Activated T-helper 2 cell treated with anti-CD3 and anti-CD28 coated beads, Interferon-gamma antibody, Interleukin-2, Interleukin-4, amounts not matched to agents 10 μg/mL and 5 μg/mL and 100 μg/mL, durations not matched to agents 14 hours and 24 hours and 36 hours (primary cell): ENCODE measurements at regions not wholly inside any gene's neighbourhood (a gene's known extent, or its start where the extent isn't known, plus 50 kb on each side); places are given as distances from the start of the nearest gene placed in this dataset.
"Not testable (repeated sequence)": the region's sequence is repeated elsewhere in the genome, so short reads cannot be mapped to it uniquely, and the experiment has no call there.

Source experiments
- DNase-seq: peaks from one replicate; pipeline ENCODE4 v3.0.0; 2021; ENCODE audit warnings: low spot score
- H3K27ac Mint-ChIP-seq: one replicate; pipeline ENCODE4 v1.8.0; 2021; ENCODE audit warnings: mixed read lengths
- H3K27me3 Mint-ChIP-seq: one replicate; pipeline ENCODE4 v1.8.0; 2021; ENCODE audit warnings: low read depth, mixed read lengths
- H3K36me3 Mint-ChIP-seq: one replicate; pipeline ENCODE4 v1.8.0; 2021; ENCODE audit warnings: low read depth, mixed read lengths
- H3K4me1 Mint-ChIP-seq: one replicate; pipeline ENCODE4 v1.8.0; 2021; ENCODE audit warnings: low read depth, mixed read lengths
- H3K4me3 Mint-ChIP-seq: one replicate; pipeline ENCODE4 v1.8.0; 2021; ENCODE audit warnings: low read depth, mild to moderate bottlenecking, moderate library complexity, mixed read lengths
- H3K9me3 Mint-ChIP-seq: one replicate; pipeline ENCODE4 v1.8.0; 2021; ENCODE audit warnings: mixed read lengths
- intact Hi-C: fragments of 100-400 bp; cut with micrococcal nuclease; formaldehyde crosslinking; loops from one replicate; pipeline ENCODE4 v1.15.1; 2023

DNA sequence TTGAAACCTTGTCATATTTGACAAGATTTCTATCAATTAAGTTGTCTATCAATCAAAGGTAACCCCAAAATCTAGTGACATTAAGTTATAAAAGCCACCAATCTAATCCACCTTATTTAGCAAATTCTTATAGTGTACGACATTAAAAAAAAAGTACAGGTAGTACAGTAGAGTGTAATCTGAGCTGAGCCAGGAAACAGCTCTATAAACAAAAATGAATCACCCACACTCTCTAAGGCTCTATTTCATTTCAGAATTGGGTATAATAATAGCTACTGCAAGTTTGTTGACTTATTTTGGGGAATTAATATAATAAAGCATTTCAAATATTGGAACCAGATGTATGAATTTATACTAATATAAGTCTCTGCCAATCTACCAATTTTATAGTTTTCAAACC, 342.4 kb upstream of the FLRT2 start:
- no peak for DNase-seq
- Mint-ChIP-seq H3K36me3 (no peaks in the 10 kb centered on the region), H3K9me3 (peaks cover 34% of the 10 kb centered on the region), H3K4me1 (no peaks in the 10 kb centered on the region), H3K27ac (no peak overlapping the region), H3K27me3 (no peaks in the 10 kb centered on the region), H3K4me3 (no peak overlapping the region)
- intact Hi-C loops: no loop called here

DNA sequence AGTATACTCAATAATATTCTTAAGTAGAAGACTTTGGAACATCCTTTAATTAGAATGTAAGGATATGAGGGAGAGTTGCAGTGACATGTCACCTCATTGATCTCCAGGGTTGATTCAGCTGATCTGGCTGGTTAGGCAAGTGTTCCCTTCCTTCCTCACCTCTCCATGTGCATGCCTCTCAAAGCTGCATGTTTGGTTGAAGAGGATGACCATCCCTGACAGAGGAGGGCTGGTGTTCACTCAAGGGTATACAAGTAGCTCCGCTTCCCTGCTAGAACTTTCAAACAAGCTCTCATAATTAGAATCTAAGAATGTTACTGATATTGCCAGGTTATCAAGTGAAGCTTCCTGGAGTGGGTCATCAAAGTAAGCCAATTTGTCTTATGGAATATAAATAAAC, 341.1 kb upstream of the FLRT2 start:
- Mint-ChIP-seq H3K27ac (no peak overlapping the region), H3K9me3 (peaks cover 38% of the 10 kb centered on the region), H3K36me3 (no peaks in the 10 kb centered on the region), H3K4me1 (no peaks in the 10 kb centered on the region), H3K27me3 (no peaks in the 10 kb centered on the region), H3K4me3 (no peak overlapping the region)
- DNase-seq: no peak
- intact Hi-C loops: no loop called here

DNA sequence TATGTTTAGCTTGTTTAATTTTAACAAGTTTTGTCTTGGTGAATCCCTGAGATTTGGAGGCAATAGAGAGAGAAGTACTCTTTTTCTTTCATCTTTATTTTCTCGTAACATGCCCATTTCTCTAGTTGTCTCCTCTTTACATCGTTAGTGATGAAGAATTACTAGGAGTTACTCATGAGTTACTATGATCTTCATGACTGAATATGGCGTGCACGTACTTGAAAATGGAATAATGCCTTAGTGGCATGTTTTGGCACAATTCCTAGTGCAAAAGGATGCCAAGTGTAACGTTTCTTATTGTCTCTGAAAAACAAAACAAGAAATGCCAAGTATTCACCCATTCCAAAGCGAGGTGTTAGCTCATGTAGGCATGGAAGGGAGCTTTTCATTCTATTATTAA, 340.7 kb upstream of the FLRT2 start:
- DNase-seq, H3K27ac Mint-ChIP-seq, intact Hi-C loops, H3K4me3 Mint-ChIP-seq, H3K4me1 Mint-ChIP-seq, H3K27me3 Mint-ChIP-seq, H3K36me3 Mint-ChIP-seq: not testable (repeated sequence)
- peaks cover 35% of the 10 kb centered on the region for H3K9me3 Mint-ChIP-seq

DNA sequence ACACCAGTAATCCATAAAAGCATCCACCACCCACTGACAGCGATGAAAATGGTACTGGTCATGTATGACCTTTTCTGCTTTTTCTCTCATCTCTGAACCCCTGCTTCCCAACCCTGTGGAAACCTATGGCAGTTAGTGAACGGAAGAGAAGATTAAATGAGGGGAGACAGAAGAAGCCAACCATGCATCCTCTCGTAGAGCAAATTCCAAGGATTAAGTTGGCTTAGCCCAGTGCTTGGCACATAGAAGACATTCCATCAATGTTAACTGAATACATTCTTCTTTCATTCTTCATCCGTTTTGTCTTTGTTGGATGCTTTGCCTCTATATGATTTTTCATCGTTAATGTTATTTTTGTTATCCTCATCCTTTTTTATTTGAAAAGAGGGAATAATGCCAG, 339.7 kb upstream of the FLRT2 start:
- Mint-ChIP-seq H3K27me3 (no peaks in the 10 kb centered on the region), H3K36me3 (no peaks in the 10 kb centered on the region), H3K9me3 (peaks cover 39% of the 10 kb centered on the region), H3K4me3 (no peak overlapping the region), H3K4me1 (no peaks in the 10 kb centered on the region), H3K27ac (no peak overlapping the region)
- intact Hi-C loops: no loop called here
- DNase-seq: no peak

DNA sequence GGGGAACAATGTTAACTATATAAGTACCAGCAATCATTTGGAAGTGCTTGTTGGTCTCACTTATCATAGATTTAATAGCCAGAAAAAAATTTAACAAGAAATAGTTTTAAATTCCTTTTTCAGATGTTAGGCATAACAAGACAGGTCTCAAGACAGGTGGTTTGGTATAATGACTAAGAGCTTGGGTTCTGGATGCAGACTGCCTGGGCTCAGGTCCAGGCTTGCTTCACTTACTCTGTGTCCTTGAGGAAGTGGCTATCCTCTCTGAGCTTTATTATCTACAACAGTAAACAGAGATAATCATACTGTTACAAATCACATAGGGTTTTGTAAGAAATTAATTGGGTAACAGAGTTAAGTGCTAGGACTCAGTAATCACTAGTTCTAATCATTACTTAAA, 338.0 kb upstream of the FLRT2 start:
- intact Hi-C loops: no loop called here

DNA sequence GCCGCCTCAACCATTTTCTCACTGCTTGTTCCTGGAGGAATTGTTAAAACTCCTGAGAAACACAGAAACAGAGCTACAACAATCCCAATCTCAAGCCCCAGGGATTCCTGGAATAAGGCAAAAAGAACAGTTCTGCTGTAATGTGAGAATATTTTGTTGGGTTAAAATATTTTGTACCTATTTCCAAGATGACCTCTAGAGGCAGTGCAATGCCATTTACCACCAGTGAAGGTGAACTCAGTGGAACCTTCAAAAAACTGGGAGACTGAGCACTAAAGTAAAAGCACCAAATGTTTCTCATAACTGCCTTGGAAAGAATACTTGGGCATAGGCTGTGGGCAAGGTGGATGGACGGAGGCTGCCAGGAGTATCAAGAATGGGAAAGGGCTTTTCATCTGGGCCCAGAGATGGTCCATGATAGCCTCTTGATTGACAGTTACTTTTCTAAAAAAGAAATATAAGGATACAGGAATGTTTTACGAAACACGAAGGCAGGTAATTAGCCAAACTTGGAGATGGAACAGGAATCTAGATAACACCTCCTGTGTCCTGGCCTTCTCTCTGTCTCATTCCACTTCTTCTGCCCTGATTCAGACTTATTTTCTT, 334.0 kb upstream of the FLRT2 start:
- DNase-seq: no peak
- no peaks in the 10 kb centered on the region for H3K4me1 Mint-ChIP-seq

More for the DNA sequence above, 338.0 kb upstream of the FLRT2 start:
- Mint-ChIP-seq H3K4me3 (no peak overlapping the region), H3K4me1 (no peaks in the 10 kb centered on the region), H3K9me3 (peaks cover 37% of the 10 kb centered on the region), H3K27ac (no peak overlapping the region), H3K27me3 (no peaks in the 10 kb centered on the region), H3K36me3 (no peaks in the 10 kb centered on the region)
- DNase-seq: no peak

DNA sequence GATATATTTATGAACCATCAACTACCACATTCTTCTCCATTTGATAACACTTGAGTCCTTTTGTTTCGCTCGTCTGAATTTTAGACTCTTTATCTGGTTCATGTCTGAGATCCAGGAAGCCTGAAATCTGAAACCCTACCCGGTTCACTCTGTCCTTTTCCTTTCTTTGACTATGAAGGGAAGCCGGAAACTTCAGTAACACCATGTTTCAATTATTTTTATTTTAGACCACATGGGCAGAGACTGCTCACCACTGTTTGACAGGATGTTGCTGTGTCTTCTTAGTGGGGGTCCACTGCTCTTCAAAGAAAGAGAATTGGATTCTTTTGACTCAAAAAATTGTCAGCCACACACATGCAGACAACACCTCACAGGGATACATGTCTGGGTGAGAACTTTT, 331.9 kb upstream of the FLRT2 start:
- Mint-ChIP-seq H3K9me3 (peaks cover 20% of the 10 kb centered on the region), H3K36me3 (no peaks in the 10 kb centered on the region), H3K27ac (no peak overlapping the region), H3K4me3 (no peak overlapping the region), H3K4me1 (no peaks in the 10 kb centered on the region), H3K27me3 (no peaks in the 10 kb centered on the region)
- intact Hi-C loops: no loop called here
- no peak for DNase-seq

More for the DNA sequence above, 334.0 kb upstream of the FLRT2 start:
- H3K27me3 Mint-ChIP-seq: no peaks in the 10 kb centered on the region
- no peak overlapping the region for H3K27ac Mint-ChIP-seq
- H3K36me3 Mint-ChIP-seq: no peaks in the 10 kb centered on the region
- H3K9me3 Mint-ChIP-seq: peaks cover 23% of the 10 kb centered on the region
- H3K4me3 Mint-ChIP-seq: no peak overlapping the region
- intact Hi-C loops: no loop called here

DNA sequence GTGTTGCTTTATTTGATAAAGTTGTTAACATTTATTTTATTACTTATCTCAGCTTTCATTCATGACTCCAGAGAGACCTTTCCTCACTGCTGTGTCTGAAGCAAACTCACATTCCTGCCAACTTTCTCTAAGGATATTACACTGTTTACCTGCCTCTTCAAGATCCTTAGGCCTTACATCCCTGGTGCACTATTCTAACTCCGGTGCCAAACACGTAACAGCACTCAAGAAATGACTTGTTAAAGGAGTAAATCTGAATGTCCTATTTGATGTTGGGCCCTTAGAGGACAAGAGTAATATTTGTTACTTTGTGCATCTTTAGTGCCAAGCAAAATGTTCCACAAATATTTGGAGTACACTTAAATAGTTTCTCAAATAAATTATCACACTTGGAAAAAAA, 324.1 kb upstream of the FLRT2 start:
- Mint-ChIP-seq H3K4me3 (no peak overlapping the region), H3K9me3 (peaks cover 14% of the 10 kb centered on the region), H3K27me3 (no peaks in the 10 kb centered on the region), H3K4me1 (no peaks in the 10 kb centered on the region), H3K36me3 (no peaks in the 10 kb centered on the region), H3K27ac (no peak overlapping the region)
- no peak for DNase-seq
- intact Hi-C loops: no loop called here

DNA sequence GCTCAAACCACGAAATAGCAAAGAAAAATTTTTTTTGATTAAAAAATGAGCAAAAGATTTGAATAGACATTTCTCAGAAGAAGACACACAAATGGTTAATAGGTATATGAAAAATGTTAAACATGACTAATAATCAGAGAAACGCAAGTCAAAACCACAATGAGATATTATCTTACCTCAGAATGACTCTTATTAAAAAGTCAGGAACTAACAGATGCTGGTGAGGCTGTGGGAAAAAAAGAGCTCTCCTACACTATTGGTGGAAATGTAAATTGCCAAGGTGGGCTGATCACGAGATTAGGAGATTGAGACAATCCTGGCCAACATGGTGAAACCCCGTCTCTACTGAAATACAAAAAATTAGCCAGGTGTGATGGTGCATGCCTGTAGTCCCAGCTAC, 315.5 kb upstream of the FLRT2 start:
- Mint-ChIP-seq H3K4me3 (no peak overlapping the region), H3K36me3 (no peaks in the 10 kb centered on the region), H3K9me3 (peaks cover 14% of the 10 kb centered on the region), H3K27me3 (no peaks in the 10 kb centered on the region), H3K4me1 (no peaks in the 10 kb centered on the region), H3K27ac (no peak overlapping the region)
- intact Hi-C loops: no loop called here
- DNase-seq: no peak

DNA sequence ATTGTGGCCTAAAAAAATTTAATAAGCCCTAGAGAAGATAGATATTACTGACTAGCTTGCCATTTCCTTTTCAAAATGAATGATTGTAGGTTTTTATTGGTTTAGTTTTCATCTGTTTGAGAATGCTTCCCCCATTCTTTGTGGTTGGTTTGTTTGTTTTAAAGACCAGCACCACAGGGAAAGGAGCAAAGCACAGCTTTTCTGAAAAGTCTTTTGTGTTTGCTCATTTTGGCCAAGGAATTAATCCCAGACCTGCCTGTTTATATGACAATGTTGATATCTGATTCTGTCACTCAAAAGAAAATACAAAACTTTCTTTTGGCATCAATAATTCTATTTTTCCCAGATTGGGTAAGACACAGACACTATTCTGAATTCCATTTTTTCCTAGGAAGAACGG, 312.5 kb upstream of the FLRT2 start:
- H3K27me3 Mint-ChIP-seq: no peaks in the 10 kb centered on the region
- H3K4me1 Mint-ChIP-seq: no peaks in the 10 kb centered on the region
- intact Hi-C loops: no loop called here
- no peak overlapping the region for H3K4me3 Mint-ChIP-seq
- H3K36me3 Mint-ChIP-seq: no peaks in the 10 kb centered on the region
- H3K9me3 Mint-ChIP-seq: peaks cover 14% of the 10 kb centered on the region
- no peak overlapping the region for H3K27ac Mint-ChIP-seq
- DNase-seq: no peak

DNA sequence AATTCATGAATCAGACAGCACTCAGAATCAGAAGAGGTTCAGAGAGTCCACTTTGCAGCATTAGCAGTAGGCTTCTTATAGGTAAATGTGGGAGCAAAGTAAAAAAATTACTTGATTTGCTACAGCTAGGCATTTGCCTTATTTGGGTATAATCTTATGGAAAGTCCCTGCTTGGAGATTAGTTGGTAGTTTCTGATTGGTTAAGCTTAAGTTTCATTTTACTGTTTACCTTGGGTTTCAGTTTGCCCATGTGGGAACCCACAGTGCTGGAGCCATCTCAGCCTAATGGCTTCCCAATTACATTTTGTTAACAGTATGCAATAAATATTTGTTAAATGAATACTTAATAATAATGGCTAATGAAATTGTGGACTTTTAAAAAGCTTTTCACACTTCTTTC, 311.0 kb upstream of the FLRT2 start:
- Mint-ChIP-seq H3K27ac (no peak overlapping the region), H3K9me3 (peaks cover 4% of the 10 kb centered on the region), H3K4me3 (no peak overlapping the region), H3K27me3 (no peaks in the 10 kb centered on the region), H3K36me3 (no peaks in the 10 kb centered on the region), H3K4me1 (no peaks in the 10 kb centered on the region)
- intact Hi-C loops: no loop called here
- DNase-seq: no peak

DNA sequence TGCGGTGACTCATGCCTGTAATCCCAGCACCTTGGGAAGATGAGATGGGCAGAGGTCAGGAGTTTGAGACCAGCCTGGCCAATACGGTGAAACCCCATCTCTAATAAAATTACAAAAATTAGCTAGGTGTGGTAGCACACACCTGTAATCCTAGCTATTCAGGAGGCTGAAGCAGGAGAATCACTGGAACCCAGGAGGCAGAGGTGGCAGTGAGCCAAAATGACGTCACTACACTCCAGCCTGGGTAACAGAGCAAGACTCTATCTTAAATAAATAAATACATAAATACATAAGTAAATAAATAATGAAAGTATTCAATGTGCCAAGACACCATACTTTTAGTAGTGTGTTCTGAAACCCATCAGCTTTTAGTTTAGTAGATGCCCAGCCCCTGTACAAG, 308.1 kb upstream of the FLRT2 start:
- Mint-ChIP-seq H3K9me3 (peaks cover 4% of the 10 kb centered on the region), H3K4me3 (no peak overlapping the region), H3K36me3 (no peaks in the 10 kb centered on the region), H3K27me3 (no peaks in the 10 kb centered on the region), H3K4me1 (no peaks in the 10 kb centered on the region), H3K27ac (no peak overlapping the region)
- intact Hi-C loops: no loop called here
- DNase-seq: no peak

DNA sequence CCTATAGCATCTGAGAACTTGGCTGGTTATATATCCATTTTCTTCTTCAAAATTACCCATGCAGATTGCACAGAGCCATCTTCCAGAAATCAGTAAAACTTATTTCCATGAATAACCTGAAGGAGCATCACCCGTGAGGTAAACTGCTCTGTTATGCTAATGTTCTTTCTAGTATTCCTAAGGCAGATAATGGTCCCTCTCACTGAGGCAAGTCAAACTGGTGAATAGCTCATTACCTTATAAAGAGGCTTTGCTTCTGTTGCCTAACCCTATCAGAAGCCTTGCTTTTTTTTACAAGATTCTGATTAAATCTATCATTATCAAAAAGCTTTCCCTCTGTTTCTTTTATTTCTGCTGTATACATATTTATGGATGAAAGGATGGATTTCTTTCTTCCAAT, 307.6 kb upstream of the FLRT2 start:
- Mint-ChIP-seq H3K4me3 (no peak overlapping the region), H3K4me1 (no peaks in the 10 kb centered on the region), H3K36me3 (no peaks in the 10 kb centered on the region), H3K9me3 (peaks cover 6% of the 10 kb centered on the region), H3K27ac (no peak overlapping the region), H3K27me3 (no peaks in the 10 kb centered on the region)
- intact Hi-C loops: no loop called here
- no peak for DNase-seq

DNA sequence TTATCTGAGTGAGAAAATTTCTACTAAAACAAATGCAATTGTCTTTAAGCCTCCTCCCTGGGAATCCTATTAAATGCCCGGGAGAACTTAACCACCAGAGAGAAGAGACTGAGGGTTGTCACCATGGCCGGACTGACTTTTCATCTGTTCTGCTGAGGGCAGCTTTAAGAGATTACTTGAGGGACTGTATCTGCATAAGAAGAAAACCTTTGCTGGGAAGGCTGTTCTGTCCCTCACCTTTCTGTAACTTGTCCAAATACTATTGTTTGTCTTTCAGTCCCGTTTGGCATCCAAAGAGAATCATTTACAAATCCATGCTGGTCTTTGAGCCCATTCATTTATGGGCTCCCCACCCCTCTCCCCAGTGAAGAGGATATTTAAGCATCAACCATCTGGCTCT, 306.3 kb upstream of the FLRT2 start:
- H3K4me3 Mint-ChIP-seq: no peak overlapping the region
- no peaks in the 10 kb centered on the region for H3K36me3 Mint-ChIP-seq
- H3K9me3 Mint-ChIP-seq: peaks cover 10% of the 10 kb centered on the region
- intact Hi-C loops: no loop called here
- H3K27ac Mint-ChIP-seq: no peak overlapping the region
- H3K27me3 Mint-ChIP-seq: no peaks in the 10 kb centered on the region
- no peak for DNase-seq
- no peaks in the 10 kb centered on the region for H3K4me1 Mint-ChIP-seq
